GM19438 (cell line): ENCODE measurements at regions not wholly inside any gene's neighbourhood (a gene's known extent, or its start where the extent isn't known, plus 50 kb on each side); places are given as distances from the start of the nearest gene placed in this dataset.

Experiments used
- ATAC-seq: cut with Tn5 transposase; IDR thresholded peaks from one replicate; pipeline ENCODE4 v1.9.1; 2021; ENCODE audit warnings: low read depth; ENCODE audit not compliant: unreplicated experiment

DNA sequence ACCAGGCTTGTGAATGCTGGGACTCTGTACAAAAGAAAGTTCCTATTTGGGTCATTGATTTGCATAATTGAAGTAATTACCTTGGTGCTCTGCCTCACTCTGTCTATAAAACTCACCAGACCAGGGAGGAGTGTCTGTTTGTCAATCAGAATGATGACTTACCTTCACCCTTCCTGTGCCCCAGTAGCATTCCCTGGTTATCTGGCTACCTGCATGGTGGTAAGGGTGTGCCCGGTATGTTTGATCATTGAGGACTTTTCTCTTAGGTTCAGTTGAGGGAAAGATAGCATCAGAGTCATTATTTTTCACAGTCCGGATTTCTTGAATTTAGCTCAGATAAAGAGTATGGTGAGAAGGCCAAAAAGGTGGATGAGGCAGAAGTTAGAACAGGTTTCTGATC is 190.0 kb downstream of the BRINP2 start:
- ATAC-seq, result no peak

GRCh38 chr1:177356674-177357435 is 186.1 kb downstream of the BRINP2 start:
- ATAC-seq, result no peak

DNA sequence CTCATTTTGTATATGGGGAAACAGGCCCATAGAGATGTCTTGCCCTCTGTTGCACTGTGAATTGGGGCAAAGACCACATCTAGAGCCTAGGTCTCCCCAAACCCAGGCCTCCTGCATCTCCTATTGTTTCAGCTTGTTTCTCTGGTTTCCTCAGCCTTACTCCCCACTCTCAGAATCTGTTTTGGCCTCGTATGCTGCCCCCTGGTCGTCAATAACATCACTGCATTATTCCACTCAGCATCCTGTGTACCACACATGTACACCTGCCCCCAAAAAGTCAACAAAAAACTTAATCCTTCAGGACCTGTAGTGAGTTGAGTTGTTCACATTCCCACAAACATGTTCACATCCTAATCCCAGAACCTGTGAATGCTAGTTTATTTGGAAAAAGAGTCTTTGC is 184.8 kb downstream of the BRINP2 start:
- no peak for ATAC-seq

DNA sequence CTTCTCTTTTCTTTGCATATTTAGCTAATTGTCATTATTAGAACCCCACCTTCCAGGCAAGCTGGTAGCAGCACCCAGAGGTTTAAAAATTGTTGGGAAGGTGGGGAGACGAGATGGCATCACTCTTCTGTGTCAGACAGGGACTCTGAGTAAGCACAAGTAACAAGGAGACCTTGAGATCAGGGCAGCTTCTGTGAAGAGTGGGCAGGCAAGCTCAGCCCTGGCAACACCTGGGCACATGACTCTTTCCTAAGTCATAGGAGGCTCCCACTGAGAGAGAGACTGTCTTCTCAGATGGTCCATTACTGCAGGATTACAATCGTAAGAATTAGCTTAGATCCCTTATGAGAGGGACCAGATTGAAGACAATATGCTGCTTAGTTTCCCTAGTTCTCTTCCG is 183.5 kb downstream of the BRINP2 start:
- no peak for ATAC-seq

DNA sequence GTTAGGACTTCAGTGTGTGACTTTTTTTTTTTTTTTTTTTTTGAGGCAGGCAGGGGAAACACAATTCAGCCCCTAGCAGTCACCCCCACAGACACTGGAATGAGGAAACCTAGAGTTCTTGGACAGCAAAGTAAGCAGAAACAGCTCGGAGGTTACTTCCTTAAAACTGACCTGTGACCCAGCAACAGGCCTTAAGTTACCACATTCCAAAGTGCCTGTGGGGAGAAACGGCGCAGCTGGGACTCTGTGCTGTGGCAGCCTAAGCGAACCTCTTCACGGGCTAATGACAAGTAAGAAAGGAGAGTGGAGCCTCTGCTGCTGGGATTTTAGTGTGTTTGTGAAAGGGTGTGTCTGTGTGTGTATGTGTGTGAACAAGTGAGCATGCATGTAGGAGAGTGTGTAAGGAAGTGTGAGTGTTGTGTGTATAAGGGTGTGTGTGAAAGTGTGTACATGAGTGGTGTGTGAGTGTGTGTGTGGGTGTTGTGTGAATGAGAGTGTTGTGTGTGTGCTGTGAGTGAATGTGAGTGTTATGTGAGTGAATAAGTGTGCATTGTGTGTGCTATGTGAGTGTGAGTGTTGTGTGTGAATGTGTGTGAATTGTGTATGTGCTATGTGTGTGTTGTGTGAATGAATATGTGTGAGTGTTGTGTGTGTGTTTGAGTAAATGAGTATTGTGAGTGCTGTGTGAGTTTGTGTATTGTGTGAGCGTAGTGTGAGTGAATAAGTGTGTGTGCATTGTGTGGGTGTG is 180.8 kb downstream of the BRINP2 start:
- no peak for ATAC-seq

DNA sequence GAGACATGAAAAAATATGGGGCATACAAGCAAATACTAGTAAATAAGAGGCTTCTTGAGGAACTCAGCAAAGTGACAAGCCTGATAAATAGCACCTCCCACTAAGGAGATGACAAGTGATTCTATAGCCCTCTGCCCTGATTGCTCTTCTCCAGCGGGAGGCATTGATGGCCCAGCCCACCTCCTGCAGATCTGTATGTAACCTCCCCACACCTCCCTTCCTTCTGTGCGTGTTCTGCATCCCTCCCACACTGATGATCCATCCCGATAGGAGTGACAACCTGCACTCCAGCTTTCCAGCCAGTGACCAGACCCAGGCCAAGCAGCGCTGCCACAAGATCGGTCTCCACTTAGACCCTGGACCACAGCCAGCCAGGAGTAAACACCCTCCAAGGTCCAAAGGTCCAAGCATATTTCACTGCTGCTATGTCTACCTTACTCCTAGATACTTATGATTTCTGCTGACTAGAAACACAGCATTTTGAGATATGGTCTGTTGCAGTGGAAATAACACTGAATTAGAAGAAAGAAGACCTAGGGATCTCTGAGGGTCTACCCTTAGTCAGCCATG is 176.1 kb downstream of the BRINP2 start:
- no peak for ATAC-seq

DNA sequence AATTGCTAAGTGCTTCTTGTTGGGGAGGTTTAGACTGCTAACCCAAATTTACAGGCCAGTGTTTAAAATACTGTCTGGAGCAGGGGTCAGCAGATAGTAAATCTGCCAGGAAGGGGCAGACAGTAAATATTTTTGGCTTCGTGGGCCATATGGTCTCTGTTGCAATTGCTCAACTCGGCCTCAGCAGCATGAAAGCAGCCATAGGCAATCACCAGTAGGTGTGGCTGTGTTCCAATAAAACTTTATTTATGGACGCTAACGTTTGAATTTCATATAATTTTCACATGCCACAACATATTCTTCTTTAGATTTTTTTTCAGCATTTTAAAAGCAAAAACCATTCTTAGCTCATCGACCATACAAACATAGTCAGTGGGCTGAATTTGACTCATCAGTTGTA is 172.7 kb downstream of the BRINP2 start:
- ATAC-seq, result no peak

DNA sequence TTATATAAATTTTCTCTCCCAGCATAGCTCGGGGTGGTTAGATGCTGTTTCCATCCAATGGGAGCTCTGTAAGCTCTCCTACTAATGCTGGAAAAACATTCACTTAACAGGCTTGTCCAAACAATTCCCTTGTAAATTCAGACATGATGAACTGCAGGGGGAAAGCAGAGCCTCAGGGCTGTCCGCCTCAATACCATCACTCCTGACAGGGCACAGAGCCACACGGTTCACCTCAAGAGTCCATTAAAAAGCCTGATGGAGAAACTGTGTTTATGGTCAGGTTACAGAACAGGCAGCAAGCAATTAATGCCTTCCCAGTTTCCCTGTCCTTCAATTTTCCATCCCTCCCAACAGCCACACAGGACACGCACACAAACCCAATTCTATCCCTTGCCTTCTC is 171.0 kb downstream of the BRINP2 start:
- no peak for ATAC-seq

GRCh38 chr1:177340601-177341067 is 169.9 kb downstream of the BRINP2 start:
- no peak for ATAC-seq

DNA sequence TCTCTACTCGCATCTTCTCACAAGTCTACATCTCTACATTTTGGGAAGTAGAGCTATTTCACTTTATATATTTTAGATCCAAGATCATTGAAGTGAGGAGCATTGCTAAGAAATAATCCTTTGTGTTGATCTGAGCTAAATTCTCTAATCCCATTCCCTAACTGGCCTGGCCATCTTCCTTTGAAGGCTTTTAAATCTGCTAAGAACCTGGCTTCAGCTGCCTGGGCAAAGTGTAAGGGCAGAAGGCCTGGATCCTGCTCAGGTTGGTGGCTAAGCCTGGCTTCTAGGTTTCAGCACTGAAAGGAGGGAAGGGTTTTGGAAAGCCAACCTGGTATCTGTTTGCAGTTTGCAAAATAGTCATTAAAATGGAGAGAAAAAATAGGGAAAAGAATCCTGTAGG is 167.6 kb downstream of the BRINP2 start:
- ATAC-seq, result no peak

GRCh38 chr1:177334903-177335302 is 164.1 kb downstream of the BRINP2 start:
- no peak for ATAC-seq

GRCh38 chr1:177333936-177334595 is 163.3 kb downstream of the BRINP2 start:
- no peak for ATAC-seq
